Neuronal stem cell (in vitro differentiated cells): ENCODE measurements at regions not wholly inside any gene's neighbourhood (a gene's known extent, or its start where the extent isn't known, plus 50 kb on each side); places are given as distances from the start of the nearest gene placed in this dataset.
"Not testable (repeated sequence)": the region's sequence is repeated elsewhere in the genome, so short reads cannot be mapped to it uniquely, and the experiment has no call there.

Experiments used
- DNase-seq: peaks from one replicate; pipeline ENCODE4 v3.0.0-alpha.2; 2013; ENCODE audit warnings: low spot score
- H2AFZ ChIP-seq: one replicate; pipeline ENCODE4 v1.6.1; 2013; ENCODE audit warnings: mild to moderate bottlenecking, low read length, inconsistent platforms
- H2AK5ac ChIP-seq: 2 replicates; pipeline ENCODE4 v1.6.1; 2013; ENCODE audit warnings: low read depth, mild to moderate bottlenecking, inconsistent platforms, low read length, moderate library complexity, mixed read lengths
- H2BK120ac ChIP-seq: 2 replicates; pipeline ENCODE4 v1.6.1; 2013; ENCODE audit warnings: low read depth, mild to moderate bottlenecking, inconsistent platforms, low read length, moderate library complexity, mixed read lengths
- H2BK12ac ChIP-seq: one replicate; pipeline ENCODE4 v1.6.1; 2013; ENCODE audit warnings: low read length, inconsistent platforms
- H2BK15ac ChIP-seq: 2 replicates; pipeline ENCODE4 v1.6.1; 2013; ENCODE audit warnings: mild to moderate bottlenecking, low read length, inconsistent platforms, mixed read lengths
- H2BK5ac ChIP-seq: one replicate; pipeline ENCODE4 v1.6.1; 2013; ENCODE audit warnings: inconsistent platforms, mild to moderate bottlenecking, low read length, moderate library complexity
- H3K14ac ChIP-seq: one replicate; pipeline ENCODE4 v1.6.1; 2013; ENCODE audit warnings: low read length, inconsistent platforms
- H3K18ac ChIP-seq: 2 replicates; pipeline ENCODE4 v1.6.1; 2013; ENCODE audit warnings: low read length, inconsistent platforms
- H3K23ac ChIP-seq: 2 replicates; pipeline ENCODE4 v1.6.1; 2013; ENCODE audit warnings: low read depth, mild to moderate bottlenecking, mixed read lengths, low read length, inconsistent platforms; ENCODE audit not compliant: poor library complexity
- H3K27ac ChIP-seq: replicated peaks from 3 replicates; pipeline ENCODE4 v1.5.1; 2013; ENCODE audit warnings: low read length, inconsistent platforms
- H3K27me3 ChIP-seq, 3 experiments: 2 replicates each; pipeline ENCODE4 v1.6.1; 2013; ENCODE audit warnings: low read length in 3 of 3, mild to moderate bottlenecking in 2 of 3, inconsistent platforms in 1 of 3, low read depth in 1 of 3, mixed read lengths in 1 of 3, moderate library complexity in 1 of 3; ENCODE audit not compliant: control insufficient read depth in 3 of 3, insufficient read depth in 3 of 3
- H3K36me3 ChIP-seq, 2 donors: replicated peaks in 1 of 2; 2 replicates each; pipeline ENCODE4 v1.6.1; 2013; ENCODE audit warnings: low read length in 2 of 2; ENCODE audit not compliant: control insufficient read depth in 2 of 2, insufficient read depth in 2 of 2
- H3K4ac ChIP-seq: 2 replicates; pipeline ENCODE4 v1.6.1; 2013; ENCODE audit warnings: inconsistent platforms, mild to moderate bottlenecking, low read length, moderate library complexity
- H3K4me1 ChIP-seq, 2 donors: 1 replicate in 1 of 2; 2 replicates in 1 of 2; pipeline ENCODE4 v1.6.1; 2013; ENCODE audit warnings: low read length in 2 of 2, low read depth in 1 of 2; ENCODE audit not compliant: control insufficient read depth in 2 of 2, insufficient read depth in 1 of 2
- H3K4me2 ChIP-seq: one replicate; pipeline ENCODE4 v1.6.1; 2013; ENCODE audit warnings: mild to moderate bottlenecking, low read length, inconsistent platforms; ENCODE audit not compliant: insufficient read depth, poor library complexity, severe bottlenecking
- H3K4me3 ChIP-seq, 2 donors: 2 replicates each; pipeline ENCODE4 v1.5.1; 2013; ENCODE audit warnings: low read length in 2 of 2, mild to moderate bottlenecking in 2 of 2, inconsistent platforms in 1 of 2, moderate library complexity in 1 of 2
- H3K79me1 ChIP-seq: one replicate; pipeline ENCODE4 v1.6.1; 2013; ENCODE audit warnings: low read depth, mild to moderate bottlenecking, inconsistent platforms, low read length, moderate library complexity
- H3K9ac ChIP-seq: one replicate; pipeline ENCODE4 v1.6.1; 2013; ENCODE audit warnings: mild to moderate bottlenecking, low read depth, low read length, inconsistent platforms; ENCODE audit not compliant: poor library complexity
- H3K9me3 ChIP-seq, 2 donors: replicated peaks in 1 of 2; 2 replicates each; pipeline versions ENCODE3 to v1.6.1; 2013; ENCODE audit warnings: low read length in 2 of 2, mild to moderate bottlenecking in 2 of 2, inconsistent platforms in 1 of 2, low read depth in 1 of 2, mixed read lengths in 1 of 2, moderate library complexity in 1 of 2; ENCODE audit not compliant: control insufficient read depth in 2 of 2, insufficient read depth in 1 of 2
- H4K8ac ChIP-seq: one replicate; pipeline ENCODE4 v1.6.1; 2013; ENCODE audit warnings: low read depth, mild to moderate bottlenecking, inconsistent platforms, low read length, moderate library complexity
- H4K91ac ChIP-seq: one replicate; pipeline ENCODE4 v1.6.1; 2013; ENCODE audit warnings: low read length, low read depth, mild to moderate bottlenecking, inconsistent platforms; ENCODE audit not compliant: poor library complexity
- WGBS, 2 donors: extraction: QIAGEN DNeasy Blood & Tissue Kit; methylation state at CpG; one replicate each; pipeline ENCODE4 v1.1.7; 2013; ENCODE audit warnings: missing lambda C conversion rate in 2 of 2, mixed read lengths in 1 of 2; ENCODE audit not compliant: insufficient read length in 2 of 2, insufficient replicate concordance in 1 of 2; ENCODE audit errors: extremely low coverage in 2 of 2; 5-methylcytosine and 5-hydroxymethylcytosine counted together

- not testable (repeated sequence) for H3K4me1 ChIP-seq, H3K9me3 ChIP-seq, H2BK5ac ChIP-seq, H2BK12ac ChIP-seq, H3K14ac ChIP-seq, H2BK120ac ChIP-seq, H4K91ac ChIP-seq, H3K36me3 ChIP-seq, H3K23ac ChIP-seq, H2BK15ac ChIP-seq, H4K8ac ChIP-seq, H3K79me1 ChIP-seq, H3K27me3 ChIP-seq, H3K4ac ChIP-seq, H3K27ac ChIP-seq, H2AK5ac ChIP-seq
- Histone ChIP-seq H3K18ac (peak overlapping the region; percentile 80), H2AFZ (peak overlapping the region; percentile 29), H3K4me3 (peak overlapping the region; percentile 20 to 74), H3K9ac (peak overlapping the region; percentile 60), H3K4me2 (peak overlapping the region; percentile 77)
- DNase-seq: peak; percentile 57
- no CpG with 5 or more reads among the region's 44 CpGs for WGBS, 2 donors
These were observed 64.1 kb upstream of the GPR39 start for GRCh38 chr2:132352481-132353001.

GRCh38 chr2:132353380-132353779 lies 63.2 kb upstream of the GPR39 start:
- H3K79me1 ChIP-seq, H3K23ac ChIP-seq, H3K4ac ChIP-seq, H4K8ac ChIP-seq, H3K27ac ChIP-seq, H2BK15ac ChIP-seq, H2BK5ac ChIP-seq, H2AK5ac ChIP-seq, H3K9me3 ChIP-seq, H3K14ac ChIP-seq, H4K91ac ChIP-seq, H2BK120ac ChIP-seq, H3K27me3 ChIP-seq, H3K4me1 ChIP-seq, H3K36me3 ChIP-seq: not testable (repeated sequence)
- no CpG with 5 or more reads among the region's 32 CpGs for WGBS, 2 donors
- H2AFZ ChIP-seq: peak overlapping the region; percentile 35
- H3K4me2 ChIP-seq: peak overlapping the region; percentile 69
- H3K18ac ChIP-seq: peak overlapping the region; percentile 91
- H2BK12ac ChIP-seq: peak overlapping the region; percentile 41
- peak overlapping the region in 1 of 2 donors; percentile 74 for H3K4me3 ChIP-seq
- DNase-seq: peak; percentile 37
- peak overlapping the region; percentile 60 for H3K9ac ChIP-seq

- not testable (repeated sequence) for H3K18ac ChIP-seq, H3K27ac ChIP-seq, H3K14ac ChIP-seq, H2AFZ ChIP-seq, H2BK15ac ChIP-seq, H3K23ac ChIP-seq, H3K4ac ChIP-seq, H3K4me2 ChIP-seq, H3K4me1 ChIP-seq, H3K27me3 ChIP-seq, H4K91ac ChIP-seq, H3K4me3 ChIP-seq, H2AK5ac ChIP-seq, H2BK120ac ChIP-seq, H3K9ac ChIP-seq, DNase-seq, H4K8ac ChIP-seq, H3K9me3 ChIP-seq, H2BK12ac ChIP-seq, H2BK5ac ChIP-seq, H3K79me1 ChIP-seq, H3K36me3 ChIP-seq
- WGBS, 2 donors: no CpG with 5 or more reads among the region's 19 CpGs
These were observed 55.6 kb upstream of the GPR39 start for GRCh38 chr2:132360964-132361363.

- WGBS, 2 donors: no CpG with 5 or more reads among the region's 16 CpGs
- H2BK15ac ChIP-seq, H2BK5ac ChIP-seq, H3K23ac ChIP-seq, H2BK12ac ChIP-seq, H4K8ac ChIP-seq, H3K4me3 ChIP-seq, H3K27me3 ChIP-seq, H3K27ac ChIP-seq, H3K9me3 ChIP-seq, DNase-seq, H3K9ac ChIP-seq, H2AK5ac ChIP-seq, H2AFZ ChIP-seq, H3K4me2 ChIP-seq, H3K36me3 ChIP-seq, H3K18ac ChIP-seq, H3K14ac ChIP-seq, H3K4me1 ChIP-seq, H3K4ac ChIP-seq, H3K79me1 ChIP-seq, H4K91ac ChIP-seq, H2BK120ac ChIP-seq: not testable (repeated sequence)
These were observed 55.1 kb upstream of the GPR39 start for GRCh38 chr2:132361498-132361897.
